WTC11 (cell line): ENCODE measurements at regions not wholly inside any gene's neighbourhood (a gene's known extent, or its start where the extent isn't known, plus 50 kb on each side); places are given as distances from the start of the nearest gene placed in this dataset.

Source experiments
- ATAC-seq: fragments of 200-7000 bp; cut with Tn5 transposase; 2 replicates; pipeline ENCODE4 v1.10.0; 2021; ENCODE audit warnings: mild to moderate bottlenecking, moderate library complexity
- CTCF ChIA-PET: fragments of 300-600 bp; sonication (Branson Sonifier 250); formaldehyde crosslinking; loops from one replicate; lab custom pipeline; 2021; ENCODE audit warnings: antibody characterized with exemption; lab: Charles Lee
- POLR2A ChIA-PET: fragments of 350-600 bp; sonication (Branson Sonifier 250); formaldehyde crosslinking; loops from one replicate; lab custom pipeline; 2021; ENCODE audit warnings: antibody characterized with exemption; lab: Charles Lee
- DNase-seq: peaks from one replicate; pipeline ENCODE4 v3.0.0; 2021; ENCODE audit warnings: low spot score
- H3K27ac Mint-ChIP-seq: 2 replicates; pipeline ENCODE4 v1.8.0; 2021; ENCODE audit warnings: mixed read lengths
- H3K27me3 Mint-ChIP-seq: 2 replicates; pipeline ENCODE4 v1.8.0; 2021; ENCODE audit warnings: low read depth, mild to moderate bottlenecking, moderate library complexity, mixed read lengths
- H3K36me3 Mint-ChIP-seq: 2 replicates; pipeline ENCODE4 v1.8.0; 2021; ENCODE audit warnings: mixed read lengths
- H3K4me1 Mint-ChIP-seq: 2 replicates; pipeline ENCODE4 v1.8.0; 2022; ENCODE audit warnings: mixed read lengths
- H3K4me3 Mint-ChIP-seq: 2 replicates; pipeline ENCODE4 v1.8.0; 2021; ENCODE audit warnings: mild to moderate bottlenecking, moderate library complexity, mixed read lengths
- H3K9me3 Mint-ChIP-seq: 2 replicates; pipeline ENCODE4 v1.8.0; 2021; ENCODE audit warnings: mixed read lengths
- ETV6 ChIP-seq: sonication (generic); formaldehyde crosslinking; IDR thresholded peaks from 2 replicates; pipeline ENCODE4 v1.8.1; 2022; ENCODE audit warnings: mild to moderate bottlenecking, missing genetic modification reagents
- FOXJ3 ChIP-seq: sonication (generic); formaldehyde crosslinking; IDR thresholded peaks from 2 replicates; pipeline ENCODE4 v1.9.0; 2021; ENCODE audit warnings: missing genetic modification reagents, mild to moderate bottlenecking, borderline replicate concordance
- GTF2I ChIP-seq: fragments of 250-450 bp; sonication (Bioruptor Pico); conservative IDR thresholded peaks from 2 replicates; pipeline ENCODE4 v1.4.0; 2021; ENCODE audit warnings: mild to moderate bottlenecking
- RELA ChIP-seq: sonication (generic); formaldehyde crosslinking; IDR thresholded peaks from 2 replicates; pipeline ENCODE4 v1.8.1; 2022; ENCODE audit warnings: missing genetic modification reagents, mild to moderate bottlenecking, borderline replicate concordance
- SMAD4 ChIP-seq: sonication (generic); formaldehyde crosslinking; IDR thresholded peaks from 2 replicates; pipeline ENCODE4 v1.8.0; 2022; ENCODE audit warnings: mild to moderate bottlenecking, missing genetic modification reagents
- SOX15 ChIP-seq: fragments of 250-450 bp; sonication (Bioruptor Pico); IDR thresholded peaks from 2 replicates; pipeline ENCODE4 v1.9.0; 2021; ENCODE audit warnings: mild to moderate bottlenecking
- TCF7 ChIP-seq: sonication (generic); formaldehyde crosslinking; IDR thresholded peaks from 2 replicates; pipeline ENCODE4 v1.8.0; 2022; ENCODE audit warnings: mild to moderate bottlenecking, low read depth, missing genetic modification reagents, moderate library complexity
- ZBTB21 ChIP-seq: sonication (generic); formaldehyde crosslinking; IDR thresholded peaks from 2 replicates; pipeline ENCODE4 v1.8.1; 2023; ENCODE audit warnings: mild to moderate bottlenecking, missing genetic modification reagents, borderline replicate concordance
- ZNF138 ChIP-seq: sonication (generic); formaldehyde crosslinking; conservative IDR thresholded peaks from 2 replicates; pipeline ENCODE4 v1.8.1; 2022; ENCODE audit warnings: mild to moderate bottlenecking, moderate library complexity, missing genetic modification reagents
- ZNF219 ChIP-seq: sonication (generic); formaldehyde crosslinking; IDR thresholded peaks from 2 replicates; pipeline ENCODE4 v1.8.0; 2023; ENCODE audit warnings: missing genetic modification reagents, mild to moderate bottlenecking, borderline replicate concordance
- TF ChIP-seq, protein P1 (sequence below): fragments of 250-450 bp; sonication (Bioruptor Pico); IDR thresholded peaks from 2 replicates; pipeline ENCODE4 v1.9.0; 2021; ENCODE audit warnings: moderate library complexity, mild to moderate bottlenecking, inconsistent platforms, borderline replicate concordance
- TF ChIP-seq, protein P2 (sequence below): fragments of 200-600 bp; IDR thresholded peaks from 2 replicates; pipeline ENCODE4 v1.8.0; 2022; ENCODE audit warnings: antibody characterized with exemption
- TF ChIP-seq, protein P3 (sequence below): sonication (generic); formaldehyde crosslinking; IDR thresholded peaks from 2 replicates; pipeline ENCODE4 v1.8.0; 2022; ENCODE audit warnings: mild to moderate bottlenecking, missing genetic modification reagents
- TF ChIP-seq, protein P4 (sequence below): sonication (generic); formaldehyde crosslinking; IDR thresholded peaks from 2 replicates; pipeline ENCODE4 v1.8.1; 2023; ENCODE audit warnings: mild to moderate bottlenecking, missing genetic modification reagents
- TF ChIP-seq, protein P5 (sequence below): fragments of 250-450 bp; sonication (Bioruptor Pico); IDR thresholded peaks from 2 replicates; pipeline ENCODE4 v1.9.0; 2021; ENCODE audit warnings: mild to moderate bottlenecking
- TF ChIP-seq, protein P6 (sequence below): sonication (generic); formaldehyde crosslinking; IDR thresholded peaks from 2 replicates; pipeline ENCODE4 v1.8.0; 2022; ENCODE audit warnings: missing genetic modification reagents
- TF ChIP-seq, protein P7 (sequence below): sonication (generic); formaldehyde crosslinking; IDR thresholded peaks from 2 replicates; pipeline ENCODE4 v1.8.0; 2022; ENCODE audit warnings: mild to moderate bottlenecking, missing genetic modification reagents
- TF ChIP-seq, protein P8 (sequence below): sonication (generic); formaldehyde crosslinking; IDR thresholded peaks from 2 replicates; pipeline ENCODE4 v1.8.1; 2022; ENCODE audit warnings: low read depth, missing genetic modification reagents, borderline replicate concordance

DNA sequence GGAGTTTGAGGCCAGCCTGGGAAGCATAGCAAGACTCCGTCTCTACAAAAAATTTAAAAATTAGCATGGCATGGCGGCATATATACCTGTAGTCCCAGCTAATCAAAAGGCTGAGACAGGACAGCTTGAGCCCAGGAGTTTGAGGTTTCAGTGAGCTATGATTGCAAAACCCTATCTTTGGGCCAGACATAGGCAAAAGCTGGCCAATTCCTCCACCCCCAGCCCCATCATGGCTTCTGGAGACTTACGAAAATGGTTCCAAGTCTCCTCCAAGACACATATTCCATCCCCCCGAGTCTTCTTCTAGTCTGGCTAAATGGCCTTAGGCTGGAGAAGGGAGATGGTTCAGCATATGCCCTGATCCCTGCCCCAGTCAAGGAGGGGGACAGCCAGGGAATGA, 172.8 kb upstream of the HAAO start:
- ChIA-PET CTCF (interaction anchor here (0.5 to 5.4 kb wide), 2 partner anchors 9 to 57 kb away, joined by 3 to 32 read pairs; no protein-coding TSS in a partner anchor), POLR2A (no interaction called here)
- ATAC-seq (no peak), DNase-seq (no peak)
- no peaks in the 10 kb centered on the region for H3K9me3 Mint-ChIP-seq
- TF ChIP-seq SMAD4 (CRISPR knock-in tag): no peak
- TF ChIP-seq, protein P1, sequence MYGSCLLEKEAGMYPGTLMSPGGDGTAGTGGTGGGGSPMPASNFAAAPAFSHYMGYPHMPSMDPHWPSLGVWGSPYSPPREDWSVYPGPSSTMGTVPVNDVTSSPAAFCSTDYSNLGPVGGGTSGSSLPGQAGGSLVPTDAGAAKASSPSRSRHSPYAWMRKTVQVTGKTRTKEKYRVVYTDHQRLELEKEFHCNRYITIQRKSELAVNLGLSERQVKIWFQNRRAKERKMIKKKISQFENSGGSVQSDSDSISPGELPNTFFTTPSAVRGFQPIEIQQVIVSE (CRISPR knock-in tag): no peak
- no peak for TF ChIP-seq TCF7
- TF ChIP-seq, protein P2, sequence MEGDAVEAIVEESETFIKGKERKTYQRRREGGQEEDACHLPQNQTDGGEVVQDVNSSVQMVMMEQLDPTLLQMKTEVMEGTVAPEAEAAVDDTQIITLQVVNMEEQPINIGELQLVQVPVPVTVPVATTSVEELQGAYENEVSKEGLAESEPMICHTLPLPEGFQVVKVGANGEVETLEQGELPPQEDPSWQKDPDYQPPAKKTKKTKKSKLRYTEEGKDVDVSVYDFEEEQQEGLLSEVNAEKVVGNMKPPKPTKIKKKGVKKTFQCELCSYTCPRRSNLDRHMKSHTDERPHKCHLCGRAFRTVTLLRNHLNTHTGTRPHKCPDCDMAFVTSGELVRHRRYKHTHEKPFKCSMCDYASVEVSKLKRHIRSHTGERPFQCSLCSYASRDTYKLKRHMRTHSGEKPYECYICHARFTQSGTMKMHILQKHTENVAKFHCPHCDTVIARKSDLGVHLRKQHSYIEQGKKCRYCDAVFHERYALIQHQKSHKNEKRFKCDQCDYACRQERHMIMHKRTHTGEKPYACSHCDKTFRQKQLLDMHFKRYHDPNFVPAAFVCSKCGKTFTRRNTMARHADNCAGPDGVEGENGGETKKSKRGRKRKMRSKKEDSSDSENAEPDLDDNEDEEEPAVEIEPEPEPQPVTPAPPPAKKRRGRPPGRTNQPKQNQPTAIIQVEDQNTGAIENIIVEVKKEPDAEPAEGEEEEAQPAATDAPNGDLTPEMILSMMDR: no peak
- TF ChIP-seq FOXJ3: no peak
- TF ChIP-seq, protein P3, sequence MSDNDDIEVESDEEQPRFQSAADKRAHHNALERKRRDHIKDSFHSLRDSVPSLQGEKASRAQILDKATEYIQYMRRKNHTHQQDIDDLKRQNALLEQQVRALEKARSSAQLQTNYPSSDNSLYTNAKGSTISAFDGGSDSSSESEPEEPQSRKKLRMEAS (CRISPR knock-in tag): no peak
- TF ChIP-seq ETV6 (CRISPR knock-in tag): no peak
- no peak for TF ChIP-seq GTF2I (CRISPR knock-in tag)
- TF ChIP-seq, protein P4, sequence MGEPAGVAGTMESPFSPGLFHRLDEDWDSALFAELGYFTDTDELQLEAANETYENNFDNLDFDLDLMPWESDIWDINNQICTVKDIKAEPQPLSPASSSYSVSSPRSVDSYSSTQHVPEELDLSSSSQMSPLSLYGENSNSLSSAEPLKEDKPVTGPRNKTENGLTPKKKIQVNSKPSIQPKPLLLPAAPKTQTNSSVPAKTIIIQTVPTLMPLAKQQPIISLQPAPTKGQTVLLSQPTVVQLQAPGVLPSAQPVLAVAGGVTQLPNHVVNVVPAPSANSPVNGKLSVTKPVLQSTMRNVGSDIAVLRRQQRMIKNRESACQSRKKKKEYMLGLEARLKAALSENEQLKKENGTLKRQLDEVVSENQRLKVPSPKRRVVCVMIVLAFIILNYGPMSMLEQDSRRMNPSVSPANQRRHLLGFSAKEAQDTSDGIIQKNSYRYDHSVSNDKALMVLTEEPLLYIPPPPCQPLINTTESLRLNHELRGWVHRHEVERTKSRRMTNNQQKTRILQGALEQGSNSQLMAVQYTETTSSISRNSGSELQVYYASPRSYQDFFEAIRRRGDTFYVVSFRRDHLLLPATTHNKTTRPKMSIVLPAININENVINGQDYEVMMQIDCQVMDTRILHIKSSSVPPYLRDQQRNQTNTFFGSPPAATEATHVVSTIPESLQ (CRISPR knock-in tag): no peak
- no peak for TF ChIP-seq ZNF138 (CRISPR knock-in tag)
- TF ChIP-seq, protein P5, sequence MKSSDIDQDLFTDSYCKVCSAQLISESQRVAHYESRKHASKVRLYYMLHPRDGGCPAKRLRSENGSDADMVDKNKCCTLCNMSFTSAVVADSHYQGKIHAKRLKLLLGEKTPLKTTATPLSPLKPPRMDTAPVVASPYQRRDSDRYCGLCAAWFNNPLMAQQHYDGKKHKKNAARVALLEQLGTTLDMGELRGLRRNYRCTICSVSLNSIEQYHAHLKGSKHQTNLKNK: no peak
- TF ChIP-seq, protein P6, sequence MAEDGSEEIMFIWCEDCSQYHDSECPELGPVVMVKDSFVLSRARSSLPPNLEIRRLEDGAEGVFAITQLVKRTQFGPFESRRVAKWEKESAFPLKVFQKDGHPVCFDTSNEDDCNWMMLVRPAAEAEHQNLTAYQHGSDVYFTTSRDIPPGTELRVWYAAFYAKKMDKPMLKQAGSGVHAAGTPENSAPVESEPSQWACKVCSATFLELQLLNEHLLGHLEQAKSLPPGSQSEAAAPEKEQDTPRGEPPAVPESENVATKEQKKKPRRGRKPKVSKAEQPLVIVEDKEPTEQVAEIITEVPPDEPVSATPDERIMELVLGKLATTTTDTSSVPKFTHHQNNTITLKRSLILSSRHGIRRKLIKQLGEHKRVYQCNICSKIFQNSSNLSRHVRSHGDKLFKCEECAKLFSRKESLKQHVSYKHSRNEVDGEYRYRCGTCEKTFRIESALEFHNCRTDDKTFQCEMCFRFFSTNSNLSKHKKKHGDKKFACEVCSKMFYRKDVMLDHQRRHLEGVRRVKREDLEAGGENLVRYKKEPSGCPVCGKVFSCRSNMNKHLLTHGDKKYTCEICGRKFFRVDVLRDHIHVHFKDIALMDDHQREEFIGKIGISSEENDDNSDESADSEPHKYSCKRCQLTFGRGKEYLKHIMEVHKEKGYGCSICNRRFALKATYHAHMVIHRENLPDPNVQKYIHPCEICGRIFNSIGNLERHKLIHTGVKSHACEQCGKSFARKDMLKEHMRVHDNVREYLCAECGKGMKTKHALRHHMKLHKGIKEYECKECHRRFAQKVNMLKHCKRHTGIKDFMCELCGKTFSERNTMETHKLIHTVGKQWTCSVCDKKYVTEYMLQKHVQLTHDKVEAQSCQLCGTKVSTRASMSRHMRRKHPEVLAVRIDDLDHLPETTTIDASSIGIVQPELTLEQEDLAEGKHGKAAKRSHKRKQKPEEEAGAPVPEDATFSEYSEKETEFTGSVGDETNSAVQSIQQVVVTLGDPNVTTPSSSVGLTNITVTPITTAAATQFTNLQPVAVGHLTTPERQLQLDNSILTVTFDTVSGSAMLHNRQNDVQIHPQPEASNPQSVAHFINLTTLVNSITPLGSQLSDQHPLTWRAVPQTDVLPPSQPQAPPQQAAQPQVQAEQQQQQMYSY (CRISPR knock-in tag): no peak
- no peak for TF ChIP-seq RELA (CRISPR knock-in tag)
- TF ChIP-seq ZBTB21 (CRISPR knock-in tag): no peak
- TF ChIP-seq SOX15 (CRISPR knock-in tag): no peak
- TF ChIP-seq ZNF219 (CRISPR knock-in tag): no peak
- TF ChIP-seq, protein P7, sequence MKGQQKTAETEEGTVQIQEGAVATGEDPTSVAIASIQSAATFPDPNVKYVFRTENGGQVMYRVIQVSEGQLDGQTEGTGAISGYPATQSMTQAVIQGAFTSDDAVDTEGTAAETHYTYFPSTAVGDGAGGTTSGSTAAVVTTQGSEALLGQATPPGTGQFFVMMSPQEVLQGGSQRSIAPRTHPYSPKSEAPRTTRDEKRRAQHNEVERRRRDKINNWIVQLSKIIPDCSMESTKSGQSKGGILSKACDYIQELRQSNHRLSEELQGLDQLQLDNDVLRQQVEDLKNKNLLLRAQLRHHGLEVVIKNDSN: no peak
- TF ChIP-seq, protein P8, sequence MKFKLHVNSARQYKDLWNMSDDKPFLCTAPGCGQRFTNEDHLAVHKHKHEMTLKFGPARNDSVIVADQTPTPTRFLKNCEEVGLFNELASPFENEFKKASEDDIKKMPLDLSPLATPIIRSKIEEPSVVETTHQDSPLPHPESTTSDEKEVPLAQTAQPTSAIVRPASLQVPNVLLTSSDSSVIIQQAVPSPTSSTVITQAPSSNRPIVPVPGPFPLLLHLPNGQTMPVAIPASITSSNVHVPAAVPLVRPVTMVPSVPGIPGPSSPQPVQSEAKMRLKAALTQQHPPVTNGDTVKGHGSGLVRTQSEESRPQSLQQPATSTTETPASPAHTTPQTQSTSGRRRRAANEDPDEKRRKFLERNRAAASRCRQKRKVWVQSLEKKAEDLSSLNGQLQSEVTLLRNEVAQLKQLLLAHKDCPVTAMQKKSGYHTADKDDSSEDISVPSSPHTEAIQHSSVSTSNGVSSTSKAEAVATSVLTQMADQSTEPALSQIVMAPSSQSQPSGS: no peak
- H3K27ac Mint-ChIP-seq: no peak overlapping the region
- H3K27me3 Mint-ChIP-seq: no peaks in the 10 kb centered on the region
- no peak overlapping the region for H3K4me3 Mint-ChIP-seq
- H3K4me1 Mint-ChIP-seq: peaks cover 25% of the 10 kb centered on the region
- H3K36me3 Mint-ChIP-seq: no peaks in the 10 kb centered on the region
